A673 (cell line): ENCODE measurements at regions not wholly inside any gene's neighbourhood (a gene's known extent, or its start where the extent isn't known, plus 50 kb on each side); places are given as distances from the start of the nearest gene placed in this dataset.

Source experiments
- BruUV-seq: library from RNA; stranded (reverse); fragments of 400-500 nt; replicated peaks from 2 replicates; lab custom pipeline; 2021; lab: Mats Ljungman, UMichigan
- CTCF ChIA-PET: fragments of 300-600 bp; sonication (Branson Sonifier 250); formaldehyde crosslinking; loops from one replicate; lab custom pipeline; 2022; ENCODE audit warnings: antibody characterized with exemption; lab: Charles Lee
- POLR2A ChIA-PET: fragments of 300-600 bp; sonication (Branson Sonifier 250); formaldehyde crosslinking; loops from one replicate; lab custom pipeline; 2022; ENCODE audit warnings: antibody characterized with exemption; ENCODE audit not compliant: low non-redundant PET; lab: Charles Lee
- DNase-seq: peaks from one replicate; pipeline ENCODE4 v3.0.0-alpha.2; 2015; ENCODE audit warnings: low spot score
- H3K27ac ChIP-seq: fragments of 200-600 bp; sonication (generic); 2 replicates; pipeline ENCODE4 v1.5.1; 2016; ENCODE audit warnings: mixed run types, low read depth, mild to moderate bottlenecking, mixed read lengths, antibody characterized with exemption, low read length; ENCODE audit not compliant: poor library complexity, severe bottlenecking
- H3K27me3 ChIP-seq: fragments of 200-600 bp; sonication (generic); replicated peaks from 2 replicates; pipeline ENCODE4 v1.6.1; 2017; ENCODE audit warnings: mixed run types, low read depth, mild to moderate bottlenecking, mixed read lengths, antibody characterized with exemption, low read length; ENCODE audit not compliant: insufficient read depth, poor library complexity
- H3K36me3 ChIP-seq: fragments of 200-600 bp; sonication (generic); 2 replicates; pipeline ENCODE4 v1.6.1; 2016; ENCODE audit warnings: mixed run types, mild to moderate bottlenecking, mixed read lengths, antibody characterized with exemption, low read length; ENCODE audit not compliant: insufficient read depth, poor library complexity, severe bottlenecking
- H3K4me1 ChIP-seq: fragments of 200-600 bp; sonication (generic); 2 replicates; pipeline ENCODE4 v1.6.1; 2017; ENCODE audit warnings: mixed run types, mild to moderate bottlenecking, mixed read lengths, antibody characterized with exemption, low read length; ENCODE audit not compliant: insufficient read depth, poor library complexity, severe bottlenecking
- H3K4me3 ChIP-seq: fragments of 200-600 bp; sonication (generic); 2 replicates; pipeline ENCODE4 v1.5.1; 2016; ENCODE audit warnings: low read depth, mixed run types, mild to moderate bottlenecking, mixed read lengths, low read length; ENCODE audit not compliant: poor library complexity, severe bottlenecking
- H3K9me3 ChIP-seq: fragments of 200-600 bp; sonication (generic); 2 replicates; pipeline ENCODE4 v1.6.1; 2016; ENCODE audit warnings: mixed run types, low read depth, mild to moderate bottlenecking, mixed read lengths, antibody characterized with exemption, low read length; ENCODE audit not compliant: poor library complexity, severe bottlenecking
- CTCF ChIP-seq: fragments of 300-800, 200-600 bp; sonication (generic); conservative IDR thresholded peaks from 2 replicates; pipeline ENCODE4 v1.5.1; 2017; ENCODE audit warnings: low read depth, mild to moderate bottlenecking, antibody characterized with exemption, low read length, moderate library complexity, mixed read lengths
- EZH2 ChIP-seq: fragments of 200-600 bp; sonication (generic); IDR thresholded peaks from 2 replicates; pipeline ENCODE4 v1.6.1; 2017; ENCODE audit warnings: borderline replicate concordance, low read depth, mild to moderate bottlenecking, mixed read lengths, antibody characterized with exemption, low read length; ENCODE audit not compliant: poor library complexity, severe bottlenecking
- intact Hi-C: fragments of 100-400 bp; cut with micrococcal nuclease; formaldehyde crosslinking; loops from one replicate; pipeline ENCODE4 v1.10.0; 2022; ENCODE audit not compliant: unreplicated experiment

GRCh38 chr5:52520171-52520570, 267.5 kb upstream of the ITGA1 start:
- no peak for DNase-seq
- CTCF ChIA-PET = no interaction called here
- POLR2A ChIA-PET = no interaction called here
- intact Hi-C loops = no loop called here
- H3K4me1 ChIP-seq = no peaks in the 10 kb centered on the region
- no peak overlapping the region for H3K27ac ChIP-seq
- BruUV-seq = no TSS peak
- TF ChIP-seq CTCF (no peak), EZH2 (no peak)
- no peaks in the 10 kb centered on the region for H3K27me3 ChIP-seq
- H3K4me3 ChIP-seq = no peak overlapping the region
- H3K36me3 ChIP-seq = no peaks in the 10 kb centered on the region
- H3K9me3 ChIP-seq = no peaks in the 10 kb centered on the region

GRCh38 chr5:52521236-52521635, 266.5 kb upstream of the ITGA1 start:
- Histone ChIP-seq H3K27ac (no peak overlapping the region), H3K27me3 (no peaks in the 10 kb centered on the region), H3K4me3 (no peak overlapping the region), H3K9me3 (no peaks in the 10 kb centered on the region), H3K4me1 (no peaks in the 10 kb centered on the region), H3K36me3 (no peaks in the 10 kb centered on the region)
- no TSS peak for BruUV-seq
- intact Hi-C loops = no loop called here
- DNase-seq = no peak
- TF ChIP-seq EZH2 (no peak), CTCF (no peak)
- ChIA-PET POLR2A (no interaction called here), CTCF (no interaction called here)

GRCh38 chr5:52523701-52524100, 264.0 kb upstream of the ITGA1 start:
- no TSS peak for BruUV-seq
- Histone ChIP-seq H3K27ac (no peak overlapping the region), H3K36me3 (no peaks in the 10 kb centered on the region), H3K9me3 (no peaks in the 10 kb centered on the region), H3K4me1 (no peaks in the 10 kb centered on the region), H3K27me3 (no peaks in the 10 kb centered on the region), H3K4me3 (no peak overlapping the region)
- CTCF ChIA-PET = no interaction called here
- no peak for DNase-seq
- POLR2A ChIA-PET = no interaction called here
- no peak for TF ChIP-seq CTCF
- no peak for TF ChIP-seq EZH2
- intact Hi-C loops = no loop called here
